ENCODE measurements at regions not wholly inside any gene's neighbourhood (a gene's known extent, or its start where the extent isn't known, plus 50 kb on each side); places are given as distances from the start of the nearest gene placed in this dataset.

- DNase-seq, result no peak
Measured at GRCh38 chr2:129885735-129886134, 93.7 kb upstream of the RAB6C start.

- DNase-seq, result no peak
Measured at GRCh38 chr2:129887688-129888266, 91.7 kb upstream of the RAB6C start.

GRCh38 chr2:129888461-129888860 lies 91.0 kb upstream of the RAB6C start:
- no peak for DNase-seq

GRCh38 chr2:129888896-129889295 lies 90.6 kb upstream of the RAB6C start:
- DNase-seq, result no peak

- DNase-seq, result no peak
Measured at GRCh38 chr2:129891341-129892320, 87.8 kb upstream of the RAB6C start.

GRCh38 chr2:129892360-129892759 lies 87.1 kb upstream of the RAB6C start:
- no peak for DNase-seq

- DNase-seq, result no peak
Measured at GRCh38 chr2:129892773-129893172, 86.7 kb upstream of the RAB6C start.

- DNase-seq, result no peak
Measured at GRCh38 chr2:129893244-129893643, 86.2 kb upstream of the RAB6C start.

GRCh38 chr2:129894616-129895015 lies 84.8 kb upstream of the RAB6C start:
- no peak for DNase-seq

- no peak for DNase-seq
Measured at GRCh38 chr2:129895061-129895460, 84.4 kb upstream of the RAB6C start.

- no peak for DNase-seq
Measured at GRCh38 chr2:129895526-129896082, 83.9 kb upstream of the RAB6C start.

GRCh38 chr2:129896226-129897100 lies 83.0 kb upstream of the RAB6C start:
- no peak for DNase-seq

GRCh38 chr2:129901754-129902415 lies 77.6 kb upstream of the RAB6C start:
- DNase-seq, result no peak

GRCh38 chr2:129902731-129903585 lies 76.5 kb upstream of the RAB6C start:
- no peak for DNase-seq

GRCh38 chr2:129903586-129904425 lies 75.7 kb upstream of the RAB6C start:
- no peak for DNase-seq

GRCh38 chr2:129904532-129905446 lies 74.7 kb upstream of the RAB6C start:
- DNase-seq, result no peak

- DNase-seq, result no peak
Measured at GRCh38 chr2:129905664-129906081, 73.8 kb upstream of the RAB6C start.

GRCh38 chr2:129906139-129906860 lies 73.2 kb upstream of the RAB6C start:
- DNase-seq, result no peak

GRCh38 chr2:129906861-129907235 lies 72.6 kb upstream of the RAB6C start:
- DNase-seq, result no peak

All from stimulated activated CD4-positive, alpha-beta T cell treated with anti-CD3 and anti-CD28 coated beads, Interleukin-15, amount 100 ng/mL, for 24 hours (primary cell).